DND-41 (cell line): ENCODE measurements at regions not wholly inside any gene's neighbourhood (a gene's known extent, or its start where the extent isn't known, plus 50 kb on each side); places are given as distances from the start of the nearest gene placed in this dataset.

Experiments
- ATAC-seq: fragments of 200-7000 bp; cut with Tn5 transposase; 3 replicates; pipeline ENCODE4 v1.9.1; 2021; ENCODE audit warnings: low read depth; ENCODE audit not compliant: insufficient read depth
- DNase-seq: peaks from one replicate; pipeline ENCODE4 v3.0.0-alpha.2; 2020
- H2AFZ ChIP-seq: 2 replicates; pipeline ENCODE4 v1.6.0; 2012; ENCODE audit warnings: low read depth, low read length
- H3K27ac ChIP-seq: 2 replicates; pipeline ENCODE4 v1.5.1; 2012; ENCODE audit warnings: low read length, inconsistent platforms
- H3K27me3 ChIP-seq: fragments of 200-600 bp; sonication (generic); 2 replicates; pipeline ENCODE4 v1.6.0; 2012; ENCODE audit warnings: low read length, mild to moderate bottlenecking, inconsistent platforms; ENCODE audit not compliant: insufficient read depth, poor library complexity
- H3K36me3 ChIP-seq: 2 replicates; pipeline ENCODE4 v1.5.1; 2012; ENCODE audit warnings: low read length, inconsistent platforms; ENCODE audit not compliant: insufficient read depth
- H3K4me1 ChIP-seq: 2 replicates; pipeline ENCODE4 v1.5.1; 2012; ENCODE audit warnings: mild to moderate bottlenecking, low read length; ENCODE audit not compliant: insufficient read depth
- H3K4me2 ChIP-seq: 2 replicates; pipeline ENCODE4 v1.6.0; 2012; ENCODE audit warnings: mild to moderate bottlenecking, moderate library complexity, low read length, inconsistent platforms; ENCODE audit not compliant: insufficient read depth
- H3K4me3 ChIP-seq, 2 experiments: fragments of 200-600 bp in 1 of 2; shearing (Covaris generic) in 1 of 2; 2 replicates each; pipeline ENCODE4 v1.5.1; 2012 to 2016; ENCODE audit warnings: inconsistent platforms in 2 of 2, low read length in 2 of 2, mild to moderate bottlenecking in 2 of 2, low read depth in 1 of 2, moderate library complexity in 1 of 2
- H3K79me2 ChIP-seq: 2 replicates; pipeline ENCODE4 v1.6.0; 2012; ENCODE audit warnings: low read length, inconsistent platforms; ENCODE audit not compliant: insufficient read depth
- H3K9ac ChIP-seq: 2 replicates; pipeline ENCODE4 v1.6.0; 2012; ENCODE audit warnings: low read depth, mild to moderate bottlenecking, inconsistent platforms, low read length, moderate library complexity
- H3K9me3 ChIP-seq: 2 replicates; pipeline ENCODE4 v1.5.1; 2012; ENCODE audit warnings: low read length, moderate library complexity, mild to moderate bottlenecking, inconsistent platforms; ENCODE audit not compliant: insufficient read depth, severe bottlenecking
- H4K20me1 ChIP-seq: 2 replicates; pipeline ENCODE4 v1.6.0; 2012; ENCODE audit warnings: low read length; ENCODE audit not compliant: insufficient read depth
- CTCF ChIP-seq: IDR thresholded peaks from 2 replicates; pipeline ENCODE4 v1.5.1; 2012; ENCODE audit warnings: borderline replicate concordance, low read length, moderate library complexity, mild to moderate bottlenecking; ENCODE audit not compliant: poor library complexity, severe bottlenecking; ENCODE audit errors: extremely low read depth
- EZH2 ChIP-seq: IDR thresholded peaks from 3 replicates; pipeline ENCODE4 v1.6.1; 2012; ENCODE audit warnings: borderline replicate concordance, low read depth, mild to moderate bottlenecking, moderate library complexity, low read length, inconsistent platforms; ENCODE audit not compliant: severe bottlenecking

DNA sequence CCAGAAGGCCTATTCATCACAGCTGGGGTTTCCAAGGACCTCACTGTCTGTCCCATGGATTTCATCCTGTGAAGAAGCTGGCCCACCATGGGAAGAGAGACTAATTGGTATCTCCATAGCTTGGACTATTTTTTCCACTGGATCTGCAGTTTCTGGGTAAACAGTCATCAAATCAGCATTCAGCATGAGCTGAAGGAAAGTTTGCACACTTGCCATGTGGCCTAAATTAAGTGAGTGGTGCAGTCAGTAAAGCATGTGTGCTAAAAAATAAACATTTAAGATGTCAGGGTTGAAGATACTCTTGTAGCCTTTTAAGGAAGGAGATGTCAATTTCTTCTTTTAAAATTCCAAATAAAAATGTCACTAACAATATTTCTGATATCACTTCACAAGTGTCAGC is 381.1 kb upstream of the ZMIZ1 start:
- DNase-seq (no peak), ATAC-seq (no peak)
- no peak overlapping the region for H3K9ac ChIP-seq
- no peak overlapping the region for H3K4me2 ChIP-seq
- H3K4me1 ChIP-seq: no peaks in the 10 kb centered on the region
- no peaks in the 10 kb centered on the region for H3K36me3 ChIP-seq
- no peaks in the 10 kb centered on the region for H3K79me2 ChIP-seq
- TF ChIP-seq EZH2: no peak
- no peak for TF ChIP-seq CTCF
- no peak overlapping the region for H3K27ac ChIP-seq
- no peaks in the 10 kb centered on the region for H4K20me1 ChIP-seq
- H3K4me3 ChIP-seq: no peak overlapping the region
- H3K9me3 ChIP-seq: no peaks in the 10 kb centered on the region
- H3K27me3 ChIP-seq: no peaks in the 10 kb centered on the region
- no peak overlapping the region for H2AFZ ChIP-seq

GRCh38 chr10:78688230-78688900 is 380.4 kb upstream of the ZMIZ1 start:
- Histone ChIP-seq H3K9me3 (no peaks in the 10 kb centered on the region), H3K36me3 (no peaks in the 10 kb centered on the region), H3K27me3 (no peaks in the 10 kb centered on the region), H3K79me2 (no peaks in the 10 kb centered on the region), H3K4me1 (no peaks in the 10 kb centered on the region), H3K27ac (no peak overlapping the region), H3K9ac (no peak overlapping the region), H3K4me3 (no peak overlapping the region), H4K20me1 (no peaks in the 10 kb centered on the region), H3K4me2 (no peak overlapping the region), H2AFZ (no peak overlapping the region)
- TF ChIP-seq EZH2 (no peak), CTCF (no peak)
- DNase-seq (no peak), ATAC-seq (no peak)

DNA sequence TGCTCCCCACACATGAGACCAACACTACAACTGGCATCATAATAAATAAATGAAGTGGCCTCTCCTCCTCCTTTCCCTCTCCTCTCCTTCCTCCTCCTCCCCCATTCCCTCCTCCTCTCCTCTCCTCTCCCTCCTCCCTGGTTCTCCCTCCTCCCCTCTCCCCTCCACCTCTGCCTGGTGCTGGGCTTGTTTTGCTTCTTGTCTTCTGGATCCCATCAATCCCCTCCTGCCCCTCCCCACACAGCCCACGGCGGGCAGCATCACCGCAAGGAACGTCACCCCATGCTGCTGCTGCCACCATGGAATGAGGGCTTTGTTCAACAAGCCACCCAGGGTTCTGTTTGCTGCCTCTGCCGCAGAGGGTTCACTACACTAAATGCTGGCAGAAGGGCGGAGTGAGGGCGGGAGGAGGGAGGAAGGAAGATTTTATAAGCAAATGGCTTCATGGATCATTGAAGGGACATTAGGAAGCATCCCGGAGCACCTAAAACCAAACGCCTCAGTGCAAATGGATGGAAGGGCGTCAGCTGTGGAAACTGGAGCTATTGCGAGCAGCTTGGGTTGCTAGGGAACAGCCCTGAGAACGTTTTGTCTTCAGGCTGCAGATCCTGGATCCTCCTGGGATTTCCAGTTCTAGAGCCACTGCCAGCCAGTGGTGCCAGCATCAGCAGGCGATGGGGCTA is 379.7 kb upstream of the ZMIZ1 start:
- TF ChIP-seq CTCF (no peak), EZH2 (no peak)
- Histone ChIP-seq H2AFZ (no peak overlapping the region), H3K27me3 (peaks cover 5% of the 10 kb centered on the region)

More for the DNA sequence above, 379.7 kb upstream of the ZMIZ1 start:
- Histone ChIP-seq H3K4me1 (no peaks in the 10 kb centered on the region), H3K36me3 (no peaks in the 10 kb centered on the region), H3K4me3 (no peak overlapping the region), H3K9me3 (no peaks in the 10 kb centered on the region), H3K27ac (no peak overlapping the region), H4K20me1 (no peaks in the 10 kb centered on the region), H3K9ac (no peak overlapping the region), H3K4me2 (no peak overlapping the region), H3K79me2 (no peaks in the 10 kb centered on the region)
- no peak for DNase-seq
- no peak for ATAC-seq
